Calu3 (cell line): ENCODE measurements at regions not wholly inside any gene's neighbourhood (a gene's known extent, or its start where the extent isn't known, plus 50 kb on each side); places are given as distances from the start of the nearest gene placed in this dataset.

Experiments
- BruUV-seq: library from RNA; stranded (reverse); fragments of 400-500 nt; replicated peaks from 2 replicates; lab custom pipeline; 2021; lab: Mats Ljungman, UMichigan
- CTCF ChIA-PET: fragments of 300-600 bp; sonication (Branson Sonifier 250); formaldehyde crosslinking; loops from one replicate; lab custom pipeline; 2022; ENCODE audit warnings: antibody characterized with exemption; lab: Charles Lee
- DNase-seq: peaks from one replicate; pipeline ENCODE4 v3.0.0; 2022
- H3K27ac Mint-ChIP-seq: one replicate; pipeline ENCODE4 v1.8.0; 2022; ENCODE audit warnings: mixed read lengths; ENCODE audit not compliant: unreplicated experiment
- H3K27me3 Mint-ChIP-seq: one replicate; pipeline ENCODE4 v1.8.0; 2022; ENCODE audit warnings: mixed read lengths; ENCODE audit not compliant: unreplicated experiment
- H3K36me3 Mint-ChIP-seq: one replicate; pipeline ENCODE4 v1.8.0; 2022; ENCODE audit warnings: mild to moderate bottlenecking, moderate library complexity, mixed read lengths; ENCODE audit not compliant: insufficient read depth, unreplicated experiment
- H3K4me1 Mint-ChIP-seq: one replicate; pipeline ENCODE4 v1.8.0; 2022; ENCODE audit warnings: mild to moderate bottlenecking, low read depth, mixed read lengths; ENCODE audit not compliant: unreplicated experiment
- H3K4me3 Mint-ChIP-seq: one replicate; pipeline ENCODE4 v1.8.0; 2022; ENCODE audit warnings: mild to moderate bottlenecking, low read depth, moderate library complexity, mixed read lengths; ENCODE audit not compliant: unreplicated experiment
- H3K9me3 Mint-ChIP-seq: one replicate; pipeline ENCODE4 v1.8.0; 2022; ENCODE audit warnings: low read depth, mixed read lengths; ENCODE audit not compliant: unreplicated experiment
- CTCF ChIP-seq: fragments of 200-600 bp; IDR thresholded peaks from one replicate; pipeline ENCODE4 v1.8.0; 2022; ENCODE audit warnings: antibody characterized with exemption; ENCODE audit not compliant: unreplicated experiment
- intact Hi-C: fragments of 100-400 bp; cut with micrococcal nuclease; formaldehyde crosslinking; loops from one replicate; pipeline ENCODE4 v1.10.0; 2022; ENCODE audit not compliant: unreplicated experiment

- H3K36me3 Mint-ChIP-seq = no peaks in the 10 kb centered on the region
- no peaks in the 10 kb centered on the region for H3K27me3 Mint-ChIP-seq
- no peak for DNase-seq
- intact Hi-C loops = no loop called here
- no peak overlapping the region for H3K4me3 Mint-ChIP-seq
- TF ChIP-seq CTCF = no peak
- no peak overlapping the region for H3K27ac Mint-ChIP-seq
- CTCF ChIA-PET = no interaction called here
- peaks cover 2% of the 10 kb centered on the region for H3K9me3 Mint-ChIP-seq
- H3K4me1 Mint-ChIP-seq = no peaks in the 10 kb centered on the region
- no TSS peak for BruUV-seq
Measured at GRCh38 chr6:104575536-104575935, 284.2 kb downstream of the HACE1 start.

GRCh38 chr6:104574135-104574750 is 285.5 kb downstream of the HACE1 start:
- H3K4me3 Mint-ChIP-seq = no peak overlapping the region
- H3K9me3 Mint-ChIP-seq = peaks cover 2% of the 10 kb centered on the region
- CTCF ChIA-PET = no interaction called here
- no peak for TF ChIP-seq CTCF
- no peaks in the 10 kb centered on the region for H3K4me1 Mint-ChIP-seq
- intact Hi-C loops = no loop called here
- no TSS peak for BruUV-seq
- no peak overlapping the region for H3K27ac Mint-ChIP-seq
- DNase-seq = no peak
- H3K36me3 Mint-ChIP-seq = no peaks in the 10 kb centered on the region
- H3K27me3 Mint-ChIP-seq = no peaks in the 10 kb centered on the region

GRCh38 chr6:104573350-104573749 is 286.4 kb downstream of the HACE1 start:
- no peak for TF ChIP-seq CTCF
- Mint-ChIP-seq H3K9me3 (peaks cover 2% of the 10 kb centered on the region), H3K27ac (no peak overlapping the region)

GRCh38 chr6:104572901-104573300 is 286.8 kb downstream of the HACE1 start:
- H3K4me3 Mint-ChIP-seq = no peak overlapping the region
- no peaks in the 10 kb centered on the region for H3K27me3 Mint-ChIP-seq
- peaks cover 2% of the 10 kb centered on the region for H3K9me3 Mint-ChIP-seq
- no peak overlapping the region for H3K27ac Mint-ChIP-seq
- intact Hi-C loops = no loop called here
- TF ChIP-seq CTCF = no peak
- H3K4me1 Mint-ChIP-seq = no peaks in the 10 kb centered on the region
- BruUV-seq = no TSS peak
- no peaks in the 10 kb centered on the region for H3K36me3 Mint-ChIP-seq
- DNase-seq = no peak
- CTCF ChIA-PET = no interaction called here

More at GRCh38 chr6:104573350-104573749, 286.4 kb downstream of the HACE1 start:
- H3K4me1 Mint-ChIP-seq = no peaks in the 10 kb centered on the region
- DNase-seq = no peak
- CTCF ChIA-PET = no interaction called here
- H3K27me3 Mint-ChIP-seq = no peaks in the 10 kb centered on the region
- H3K36me3 Mint-ChIP-seq = no peaks in the 10 kb centered on the region
- H3K4me3 Mint-ChIP-seq = no peak overlapping the region
- intact Hi-C loops = no loop called here
- no TSS peak for BruUV-seq
